Upper lobe of left lung (tissue), 6 donors: ENCODE measurements at regions not wholly inside any gene's neighbourhood (a gene's known extent, or its start where the extent isn't known, plus 50 kb on each side); places are given as distances from the start of the nearest gene placed in this dataset.

Experiments used
- ATAC-seq, 2 donors: fragments of 200-7000 bp; cut with Tn5 transposase; one replicate each; pipeline ENCODE4 v1.9.1; 2022; ENCODE audit warnings: mild to moderate bottlenecking in 2 of 2, moderate library complexity in 2 of 2; ENCODE audit not compliant: low FRiP score in 2 of 2
- DNase-seq, 2 donors: peaks; one replicate each; pipeline ENCODE4 v3.0.0-alpha.2; 2019 to 2020
- H3K27ac ChIP-seq, 4 donors: fragments of 200-600 bp; sonication (generic); one replicate each; pipeline ENCODE4 v1.5.1; 2016 to 2019
- H3K27me3 ChIP-seq, 4 donors: fragments of 200-600 bp; sonication (generic); one replicate each; pipeline ENCODE4 v1.5.1; 2017 to 2019
- H3K36me3 ChIP-seq, 4 donors: fragments of 200-600 bp; sonication (generic); one replicate each; pipeline ENCODE4 v1.5.1; 2016 to 2019
- H3K4me1 ChIP-seq, 4 donors: fragments of 200-600 bp; sonication (generic); one replicate each; pipeline ENCODE4 v1.5.1; 2018 to 2019
- H3K4me3 ChIP-seq, 4 donors: fragments of 200-600 bp; sonication (generic); one replicate each; pipeline ENCODE4 v1.5.1; 2017 to 2019; ENCODE audit warnings: mild to moderate bottlenecking in 2 of 4, moderate library complexity in 1 of 4
- H3K9me3 ChIP-seq, 4 donors: fragments of 200-600 bp; sonication (generic); one replicate each; pipeline ENCODE4 v1.5.1; 2018 to 2019
- CTCF ChIP-seq, 6 experiments: fragments of 450-650 bp in 4 of 6; fragments of 200-600 bp in 2 of 6; sonication (generic) in 2 of 6; IDR thresholded peaks; one replicate each; pipeline ENCODE4 v1.5.1; 2016 to 2019; ENCODE audit warnings: antibody characterized with exemption in 6 of 6
- EP300 ChIP-seq, 4 donors: sonication (generic); formaldehyde crosslinking; IDR thresholded peaks; one replicate each; pipeline ENCODE4 v1.5.1; 2017; ENCODE audit warnings: antibody characterized with exemption in 4 of 4, control low read depth in 2 of 4
- POLR2A ChIP-seq, 4 donors: fragments of 450-650 bp; IDR thresholded peaks; one replicate each; pipeline ENCODE4 v1.5.1; 2016 to 2017; ENCODE audit warnings: antibody characterized with exemption in 4 of 4, mild to moderate bottlenecking in 2 of 4
- POLR2AphosphoS5 ChIP-seq, 2 donors: sonication (generic); formaldehyde crosslinking; IDR thresholded peaks; one replicate each; pipeline ENCODE4 v1.5.1; 2017; ENCODE audit warnings: antibody characterized with exemption in 2 of 2
- WGBS, 2 donors: methylation state at CpG; one replicate each; pipeline ENCODE4 v1.1.5; 2017 to 2018; 5-methylcytosine and 5-hydroxymethylcytosine counted together
- donor health status: DM: no; HTN: no; CAD: no; lungs with moderate emphysema.
- donor health status: DM: no; HTN: yes; CAD: no; lungs with severe emphysema.

- Histone ChIP-seq H3K9me3 (no peaks in the 10 kb centered on the region), H3K4me3 (no peak overlapping the region), H3K36me3 (no peaks in the 10 kb centered on the region), H3K27ac (no peak overlapping the region), H3K4me1 (no peaks in the 10 kb centered on the region), H3K27me3 (no peaks in the 10 kb centered on the region)
- ATAC-seq (no peak), DNase-seq (no peak)
- TF ChIP-seq EP300 (IDR thresholded peaks at IDR 0.05) (no peak), CTCF (IDR thresholded peaks at IDR 0.05) (no peak), POLR2AphosphoS5 (IDR thresholded peaks at IDR 0.05) (no peak), POLR2A (IDR thresholded peaks at IDR 0.05) (no peak)
- 72 to 74% methylated on average over 3 of the region's 3 CpGs for WGBS, 2 donors
Observed at GRCh38 chr11:119798656-119799055, 69.7 kb upstream of the NECTIN1 start.

- no peak overlapping the region for H3K27ac ChIP-seq
- TF ChIP-seq CTCF (IDR thresholded peaks at IDR 0.05) (no peak), EP300 (IDR thresholded peaks at IDR 0.05) (no peak), POLR2A (IDR thresholded peaks at IDR 0.05) (no peak), POLR2AphosphoS5 (IDR thresholded peaks at IDR 0.05) (no peak)
- no peak overlapping the region for H3K4me3 ChIP-seq
- H3K27me3 ChIP-seq, result no peaks in the 10 kb centered on the region
- no peaks in the 10 kb centered on the region for H3K36me3 ChIP-seq
- no peak for DNase-seq
- no peaks in the 10 kb centered on the region for H3K9me3 ChIP-seq
- no peaks in the 10 kb centered on the region for H3K4me1 ChIP-seq
- no peak for ATAC-seq
- WGBS, 2 donors, result 54 to 68% methylated on average over 4 of the region's 4 CpGs
Observed at GRCh38 chr11:119797736-119798135, 68.7 kb upstream of the NECTIN1 start.

GRCh38 chr11:119797123-119797611 is 68.2 kb upstream of the NECTIN1 start:
- DNase-seq (no peak), ATAC-seq (no peak)
- H3K27ac ChIP-seq, result no peak overlapping the region
- H3K36me3 ChIP-seq, result no peaks in the 10 kb centered on the region
- no peaks in the 10 kb centered on the region for H3K4me1 ChIP-seq
- TF ChIP-seq POLR2AphosphoS5 (IDR thresholded peaks at IDR 0.05), result no peak
- H3K9me3 ChIP-seq, result no peaks in the 10 kb centered on the region
- H3K4me3 ChIP-seq, result no peak overlapping the region
- H3K27me3 ChIP-seq, result no peaks in the 10 kb centered on the region
- WGBS, 2 donors, result 25 to 32% methylated on average over 12 of the region's 12 CpGs

GRCh38 chr11:119796363-119797060 is 67.5 kb upstream of the NECTIN1 start:
- WGBS, 2 donors, result 60 to 69% methylated on average over 7 to 8 of the region's 8 CpGs
- no peaks in the 10 kb centered on the region for H3K27me3 ChIP-seq
- no peak overlapping the region for H3K27ac ChIP-seq
- DNase-seq (no peak), ATAC-seq (no peak)
- no peak overlapping the region for H3K4me3 ChIP-seq
- no peaks in the 10 kb centered on the region for H3K36me3 ChIP-seq
- H3K9me3 ChIP-seq, result no peaks in the 10 kb centered on the region
- no peak for TF ChIP-seq POLR2AphosphoS5 (IDR thresholded peaks at IDR 0.05)
- TF ChIP-seq POLR2A (IDR thresholded peaks at IDR 0.05), result no peak
- no peak for TF ChIP-seq EP300 (IDR thresholded peaks at IDR 0.05)
- TF ChIP-seq CTCF (IDR thresholded peaks at IDR 0.05), result no peak
- H3K4me1 ChIP-seq, result no peaks in the 10 kb centered on the region

GRCh38 chr11:119795690-119796089 is 66.7 kb upstream of the NECTIN1 start:
- no peak for TF ChIP-seq EP300 (IDR thresholded peaks at IDR 0.05)
- no peak for TF ChIP-seq POLR2AphosphoS5 (IDR thresholded peaks at IDR 0.05)
- no peak for TF ChIP-seq POLR2A (IDR thresholded peaks at IDR 0.05)
- no peak for TF ChIP-seq CTCF (IDR thresholded peaks at IDR 0.05)
- no peaks in the 10 kb centered on the region for H3K27me3 ChIP-seq
- no peak overlapping the region for H3K27ac ChIP-seq
- no peaks in the 10 kb centered on the region for H3K9me3 ChIP-seq
- no peak overlapping the region for H3K4me3 ChIP-seq
- no peaks in the 10 kb centered on the region for H3K36me3 ChIP-seq
- ATAC-seq (no peak), DNase-seq (no peak)
- H3K4me1 ChIP-seq, result no peaks in the 10 kb centered on the region
- 86 to 100% methylated on average over 3 to 5 of the region's 5 CpGs for WGBS, 2 donors
